Esophagus squamous epithelium (tissue), 4 donors: ENCODE measurements at regions not wholly inside any gene's neighbourhood (a gene's known extent, or its start where the extent isn't known, plus 50 kb on each side); places are given as distances from the start of the nearest gene placed in this dataset.

Experiments used
- POLR2A ChIP-seq, 4 donors: fragments of 450-650 bp; IDR thresholded peaks; one replicate each; pipeline ENCODE4 v1.6.1; 2017; ENCODE audit warnings: antibody characterized with exemption in 4 of 4, mild to moderate bottlenecking in 4 of 4, moderate library complexity in 3 of 4
- TF ChIP-seq, protein P1 (sequence below), 6 experiments: fragments of 450-650 bp in 4 of 6; fragments of 200-600 bp in 2 of 6; sonication (generic) in 2 of 6; IDR thresholded peaks; one replicate each; pipeline ENCODE4 v1.5.1; 2016 to 2019; ENCODE audit warnings: antibody characterized with exemption in 6 of 6, mild to moderate bottlenecking in 4 of 6, moderate library complexity in 4 of 6

DNA sequence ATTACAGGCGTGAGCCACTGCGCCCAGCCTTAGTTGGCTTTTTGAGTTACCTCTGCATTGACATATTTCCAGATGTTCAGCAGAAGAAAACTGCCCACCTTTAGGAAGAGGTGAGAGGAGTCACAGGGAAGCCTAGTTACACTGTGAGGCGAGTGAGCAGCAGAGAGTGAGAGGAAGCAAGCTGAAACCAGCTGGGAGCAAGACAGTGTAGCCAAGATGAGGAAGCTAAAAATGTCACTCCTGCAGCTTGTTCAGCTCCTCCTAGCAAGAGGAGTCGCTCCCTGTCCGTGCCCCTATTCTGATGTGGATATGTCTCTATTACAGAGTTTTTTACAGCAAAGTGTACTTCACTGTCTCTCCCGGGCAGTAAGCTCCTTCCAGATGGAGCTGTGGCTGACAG lies 127.6 kb downstream of the GXYLT1 start:
- TF ChIP-seq, protein P1, sequence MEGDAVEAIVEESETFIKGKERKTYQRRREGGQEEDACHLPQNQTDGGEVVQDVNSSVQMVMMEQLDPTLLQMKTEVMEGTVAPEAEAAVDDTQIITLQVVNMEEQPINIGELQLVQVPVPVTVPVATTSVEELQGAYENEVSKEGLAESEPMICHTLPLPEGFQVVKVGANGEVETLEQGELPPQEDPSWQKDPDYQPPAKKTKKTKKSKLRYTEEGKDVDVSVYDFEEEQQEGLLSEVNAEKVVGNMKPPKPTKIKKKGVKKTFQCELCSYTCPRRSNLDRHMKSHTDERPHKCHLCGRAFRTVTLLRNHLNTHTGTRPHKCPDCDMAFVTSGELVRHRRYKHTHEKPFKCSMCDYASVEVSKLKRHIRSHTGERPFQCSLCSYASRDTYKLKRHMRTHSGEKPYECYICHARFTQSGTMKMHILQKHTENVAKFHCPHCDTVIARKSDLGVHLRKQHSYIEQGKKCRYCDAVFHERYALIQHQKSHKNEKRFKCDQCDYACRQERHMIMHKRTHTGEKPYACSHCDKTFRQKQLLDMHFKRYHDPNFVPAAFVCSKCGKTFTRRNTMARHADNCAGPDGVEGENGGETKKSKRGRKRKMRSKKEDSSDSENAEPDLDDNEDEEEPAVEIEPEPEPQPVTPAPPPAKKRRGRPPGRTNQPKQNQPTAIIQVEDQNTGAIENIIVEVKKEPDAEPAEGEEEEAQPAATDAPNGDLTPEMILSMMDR (IDR thresholded peaks at IDR 0.05), result no peak
- no peak for TF ChIP-seq POLR2A (IDR thresholded peaks at IDR 0.05)
